Thyroid gland (tissue), 4 donors: ENCODE measurements at regions not wholly inside any gene's neighbourhood (a gene's known extent, or its start where the extent isn't known, plus 50 kb on each side); places are given as distances from the start of the nearest gene placed in this dataset.

Experiments
- DNase-seq, 2 donors: peaks; one replicate each; pipeline ENCODE4 v3.0.0-alpha.2; 2019
- H3K27ac ChIP-seq, 3 donors: fragments of 200-600 bp; sonication (generic); 1 replicate in 2 of 3; 2 replicates in 1 of 3; pipeline ENCODE4 v1.5.1; 2016 to 2019; ENCODE audit warnings: mild to moderate bottlenecking in 1 of 3, moderate library complexity in 1 of 3
- H3K27me3 ChIP-seq: fragments of 200-600 bp; sonication (generic); one replicate; pipeline ENCODE4 v1.5.1; 2019
- H3K36me3 ChIP-seq, 2 donors: fragments of 200-600 bp; sonication (generic); one replicate each; pipeline ENCODE4 v1.5.1; 2016 to 2019
- H3K4me1 ChIP-seq, 2 donors: fragments of 200-600 bp; sonication (generic); one replicate each; pipeline ENCODE4 v1.5.1; 2017 to 2019
- H3K4me3 ChIP-seq, 3 donors: fragments of 200-600 bp; sonication (generic); replicated peaks in 1 of 3; 1 replicate in 2 of 3; 2 replicates in 1 of 3; pipeline ENCODE4 v1.5.1; 2016; ENCODE audit warnings: mild to moderate bottlenecking in 1 of 3
- H3K9me3 ChIP-seq: fragments of 200-600 bp; sonication (generic); one replicate; pipeline ENCODE4 v1.5.1; 2017
- POLR2A ChIP-seq, 2 donors: fragments of 450-650 bp; IDR thresholded peaks; one replicate each; pipeline ENCODE4 v1.6.1; 2017; ENCODE audit warnings: antibody characterized with exemption in 2 of 2, mild to moderate bottlenecking in 2 of 2, moderate library complexity in 1 of 2
- WGBS, 2 donors: methylation state at CpG; one replicate each; pipeline ENCODE4 v1.1.5; 2017; 5-methylcytosine and 5-hydroxymethylcytosine counted together
- intact Hi-C: fragments of 100-400 bp; cut with DNase I; formaldehyde crosslinking; loops from one replicate; pipeline ENCODE4 v1.15.1; 2023
- TF ChIP-seq, protein P1 (sequence below), 6 experiments: fragments of 200-600 bp in 3 of 6; fragments of 450-650 bp in 3 of 6; sonication (generic) in 3 of 6; IDR thresholded peaks; one replicate each; pipeline ENCODE4 v1.5.1; 2016 to 2019; ENCODE audit warnings: antibody characterized with exemption in 6 of 6, mild to moderate bottlenecking in 2 of 6, inconsistent platforms in 1 of 6, moderate library complexity in 1 of 6

DNA sequence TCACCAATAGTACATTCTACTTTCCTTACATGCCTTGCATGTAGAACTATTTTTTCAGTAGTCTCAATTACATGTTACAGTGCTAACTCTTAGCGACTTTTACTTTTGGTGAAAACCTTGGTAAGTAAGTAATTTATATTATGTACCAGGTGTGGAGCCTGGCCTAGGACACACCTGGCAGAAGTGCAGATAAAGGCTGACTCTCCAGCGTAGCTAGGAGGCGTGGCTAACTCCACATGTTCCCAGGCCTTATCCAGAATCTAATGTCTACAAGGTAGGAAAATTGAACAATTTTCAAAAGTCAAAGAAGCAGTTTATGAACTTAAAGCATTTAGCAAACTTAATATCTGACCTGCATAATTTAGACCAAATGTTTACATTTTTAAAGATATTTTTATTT, 157.4 kb downstream of the DHRS2 start:
- no peak overlapping the region for H3K27ac ChIP-seq
- WGBS, 2 donors: 84 to 89% methylated on average over 3 of the region's 3 CpGs
- no peaks in the 10 kb centered on the region for H3K36me3 ChIP-seq
- intact Hi-C loops: no loop called here
- DNase-seq: no peak
- H3K27me3 ChIP-seq: no peaks in the 10 kb centered on the region
- H3K4me3 ChIP-seq: no peak overlapping the region
- no peaks in the 10 kb centered on the region for H3K4me1 ChIP-seq
- no peaks in the 10 kb centered on the region for H3K9me3 ChIP-seq
- TF ChIP-seq, protein P1, sequence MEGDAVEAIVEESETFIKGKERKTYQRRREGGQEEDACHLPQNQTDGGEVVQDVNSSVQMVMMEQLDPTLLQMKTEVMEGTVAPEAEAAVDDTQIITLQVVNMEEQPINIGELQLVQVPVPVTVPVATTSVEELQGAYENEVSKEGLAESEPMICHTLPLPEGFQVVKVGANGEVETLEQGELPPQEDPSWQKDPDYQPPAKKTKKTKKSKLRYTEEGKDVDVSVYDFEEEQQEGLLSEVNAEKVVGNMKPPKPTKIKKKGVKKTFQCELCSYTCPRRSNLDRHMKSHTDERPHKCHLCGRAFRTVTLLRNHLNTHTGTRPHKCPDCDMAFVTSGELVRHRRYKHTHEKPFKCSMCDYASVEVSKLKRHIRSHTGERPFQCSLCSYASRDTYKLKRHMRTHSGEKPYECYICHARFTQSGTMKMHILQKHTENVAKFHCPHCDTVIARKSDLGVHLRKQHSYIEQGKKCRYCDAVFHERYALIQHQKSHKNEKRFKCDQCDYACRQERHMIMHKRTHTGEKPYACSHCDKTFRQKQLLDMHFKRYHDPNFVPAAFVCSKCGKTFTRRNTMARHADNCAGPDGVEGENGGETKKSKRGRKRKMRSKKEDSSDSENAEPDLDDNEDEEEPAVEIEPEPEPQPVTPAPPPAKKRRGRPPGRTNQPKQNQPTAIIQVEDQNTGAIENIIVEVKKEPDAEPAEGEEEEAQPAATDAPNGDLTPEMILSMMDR (IDR thresholded peaks at IDR 0.05): no peak
- no peak for TF ChIP-seq POLR2A (IDR thresholded peaks at IDR 0.05)

DNA sequence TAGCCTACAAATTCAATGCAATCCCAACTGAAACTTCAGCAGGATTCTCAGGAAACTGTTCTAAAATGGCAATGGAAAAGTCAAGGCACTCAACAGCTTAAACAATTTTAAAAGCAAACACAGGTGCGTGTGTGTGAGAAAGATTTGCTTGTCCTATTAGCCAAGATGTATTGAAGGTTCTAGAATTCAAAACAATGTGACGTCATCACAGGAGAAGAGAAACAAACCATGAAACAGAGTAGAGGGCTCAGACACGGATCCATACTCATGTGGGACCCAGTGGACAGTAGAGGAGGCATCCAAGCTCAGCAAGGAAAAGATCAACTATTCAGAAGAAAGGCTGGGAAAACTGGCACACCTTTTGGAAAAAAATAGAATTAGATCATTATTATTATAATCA, 152.8 kb upstream of the DHRS4 start:
- intact Hi-C loops: no loop called here
- no peaks in the 10 kb centered on the region for H3K4me1 ChIP-seq

DNA sequence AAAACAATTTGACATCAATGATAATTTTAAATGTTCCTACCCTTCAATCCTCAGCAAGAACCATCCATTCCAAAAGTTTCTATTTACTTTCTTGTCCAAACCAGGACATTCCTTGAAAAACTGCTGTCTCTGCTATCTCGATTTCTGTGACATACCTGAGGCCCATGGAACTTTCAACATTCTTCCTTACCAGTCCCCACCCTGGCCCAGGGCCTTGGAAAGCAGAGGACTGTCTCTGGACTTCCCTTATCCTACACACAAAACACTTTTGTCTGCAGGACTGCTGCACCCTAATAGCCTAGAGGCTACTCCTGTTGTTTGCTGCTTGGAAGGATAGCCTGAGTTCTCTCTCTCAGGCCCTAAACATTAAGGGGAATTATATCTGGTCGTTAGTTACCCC, 151.8 kb upstream of the DHRS4 start:
- no peaks in the 10 kb centered on the region for H3K4me1 ChIP-seq
- intact Hi-C loops: no loop called here
- DNase-seq: no peak
- H3K36me3 ChIP-seq: no peaks in the 10 kb centered on the region
- TF ChIP-seq POLR2A (IDR thresholded peaks at IDR 0.05): no peak
- TF ChIP-seq, protein P1 (IDR thresholded peaks at IDR 0.05): no peak
- no peak overlapping the region for H3K27ac ChIP-seq
- 65 to 69% methylated on average over 2 of the region's 2 CpGs for WGBS, 2 donors
- no peak overlapping the region for H3K4me3 ChIP-seq
- H3K27me3 ChIP-seq: no peaks in the 10 kb centered on the region
- H3K9me3 ChIP-seq: no peaks in the 10 kb centered on the region

More for the DNA sequence above, 152.8 kb upstream of the DHRS4 start:
- no peak for DNase-seq
- Histone ChIP-seq H3K4me3 (no peak overlapping the region), H3K27me3 (no peaks in the 10 kb centered on the region), H3K36me3 (no peaks in the 10 kb centered on the region), H3K9me3 (no peaks in the 10 kb centered on the region), H3K27ac (no peak overlapping the region)
- no peak for TF ChIP-seq POLR2A (IDR thresholded peaks at IDR 0.05)
- TF ChIP-seq, protein P1 (IDR thresholded peaks at IDR 0.05): no peak
- whole genome bisulfite sequencing, 2 donors: 61 to 72% methylated on average over 3 of the region's 3 CpGs

DNA sequence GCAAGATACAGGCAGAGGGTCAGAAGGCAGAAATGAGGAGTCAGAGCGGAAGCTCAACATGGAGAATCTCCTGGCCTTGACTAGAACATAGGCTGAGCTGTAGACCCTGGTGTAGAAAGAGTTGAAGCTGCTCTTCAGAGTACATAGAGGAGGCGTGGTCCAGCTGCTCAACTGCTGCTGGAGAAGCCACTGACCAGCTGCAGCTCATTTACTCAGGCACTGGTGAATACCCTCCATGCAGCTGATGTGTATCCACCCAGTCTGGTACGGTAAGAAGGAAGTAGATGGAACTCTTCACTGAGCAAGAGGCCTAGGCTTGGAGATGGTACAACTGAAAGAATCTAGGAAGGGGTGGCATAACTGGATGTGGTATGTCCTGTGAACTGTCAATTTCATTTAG, 148.8 kb upstream of the DHRS4 start:
- TF ChIP-seq POLR2A (IDR thresholded peaks at IDR 0.05): no peak
- TF ChIP-seq, protein P1 (IDR thresholded peaks at IDR 0.05): no peak
- 73 to 90% methylated on average over 3 of the region's 3 CpGs for WGBS, 2 donors
- no peak overlapping the region for H3K27ac ChIP-seq
- H3K4me1 ChIP-seq: no peaks in the 10 kb centered on the region
- no peak overlapping the region for H3K4me3 ChIP-seq
- no peak for DNase-seq
- intact Hi-C loops: no loop called here
- no peaks in the 10 kb centered on the region for H3K9me3 ChIP-seq
- no peaks in the 10 kb centered on the region for H3K36me3 ChIP-seq
- no peaks in the 10 kb centered on the region for H3K27me3 ChIP-seq

DNA sequence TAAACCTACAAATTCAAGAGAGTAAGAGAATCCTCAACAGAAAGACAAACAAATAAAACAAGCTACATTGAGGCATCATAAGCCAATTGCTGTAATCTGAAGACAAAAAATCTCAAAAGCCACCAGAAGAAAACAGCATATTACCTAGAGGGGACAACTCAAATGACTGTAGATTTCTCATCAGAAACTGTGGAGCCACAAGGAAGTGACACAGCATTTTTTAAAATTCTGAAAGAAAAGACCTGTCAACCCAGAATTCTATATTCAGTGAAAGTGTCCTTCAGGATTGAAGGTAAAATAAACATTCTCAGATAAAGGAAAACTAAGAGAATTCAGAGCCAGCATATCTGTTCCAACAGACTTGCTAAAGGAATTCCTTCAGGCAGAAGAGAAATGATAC, 147.8 kb upstream of the DHRS4 start:
- Histone ChIP-seq H3K27ac (no peak overlapping the region), H3K4me3 (no peak overlapping the region), H3K27me3 (no peaks in the 10 kb centered on the region), H3K4me1 (no peaks in the 10 kb centered on the region), H3K36me3 (no peaks in the 10 kb centered on the region), H3K9me3 (no peaks in the 10 kb centered on the region)
- intact Hi-C loops: no loop called here
- no peak for TF ChIP-seq POLR2A (IDR thresholded peaks at IDR 0.05)
- TF ChIP-seq, protein P1 (IDR thresholded peaks at IDR 0.05): no peak
- DNase-seq: no peak
